Cerebellar cortex (tissue), 1 donor: ENCODE measurements at regions not wholly inside any gene's neighbourhood (a gene's known extent, or its start where the extent isn't known, plus 50 kb on each side); places are given as distances from the start of the nearest gene placed in this dataset.
"Not testable (repeated sequence)": the region's sequence is repeated elsewhere in the genome, so short reads cannot be mapped to it uniquely, and the experiment has no call there.

Experiments
- DNase-seq: peaks from one replicate; pipeline ENCODE4 v3.0.0-alpha.2; 2015; ENCODE audit warnings: low spot score

DNA sequence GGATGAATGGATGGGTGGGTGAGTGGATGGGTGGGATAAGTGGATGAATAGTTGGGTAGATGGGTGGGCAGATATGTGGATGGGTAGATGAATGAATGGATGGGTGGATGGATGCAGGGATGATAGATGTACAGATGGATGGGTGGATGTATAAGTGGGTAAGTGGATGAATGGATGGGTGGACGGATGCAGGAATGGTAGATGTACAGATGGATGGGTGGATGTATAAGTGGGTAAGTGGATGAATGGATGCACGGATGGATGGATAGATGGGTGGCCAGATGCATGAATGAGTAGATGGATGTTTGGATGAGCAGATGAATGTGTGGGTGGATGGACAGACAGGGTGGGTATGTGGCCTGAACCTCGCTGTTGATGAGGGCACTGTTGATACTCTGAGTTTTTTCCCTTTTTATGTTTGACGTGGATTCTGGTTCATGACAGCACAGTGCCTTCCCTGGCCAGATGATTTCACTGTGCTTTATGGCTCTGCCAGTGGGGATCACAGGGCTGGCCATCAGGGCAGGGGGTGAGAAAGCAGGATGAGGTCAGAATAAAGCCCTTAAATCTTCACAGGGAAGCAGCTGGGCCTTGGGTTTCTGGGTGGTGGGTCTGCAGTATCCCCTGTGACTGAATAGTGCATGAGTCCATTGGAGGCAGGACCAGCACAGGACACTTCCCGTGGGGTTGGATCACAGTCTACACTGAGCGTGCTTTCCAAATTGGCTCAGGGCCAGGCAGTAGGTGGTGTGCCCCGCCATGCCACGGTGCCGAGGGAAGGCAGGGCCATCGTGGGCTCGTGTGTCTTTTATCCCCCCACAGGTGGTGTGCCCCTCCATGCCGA, 213.2 kb downstream of the BANP start:
- not testable (repeated sequence) for DNase-seq

DNA sequence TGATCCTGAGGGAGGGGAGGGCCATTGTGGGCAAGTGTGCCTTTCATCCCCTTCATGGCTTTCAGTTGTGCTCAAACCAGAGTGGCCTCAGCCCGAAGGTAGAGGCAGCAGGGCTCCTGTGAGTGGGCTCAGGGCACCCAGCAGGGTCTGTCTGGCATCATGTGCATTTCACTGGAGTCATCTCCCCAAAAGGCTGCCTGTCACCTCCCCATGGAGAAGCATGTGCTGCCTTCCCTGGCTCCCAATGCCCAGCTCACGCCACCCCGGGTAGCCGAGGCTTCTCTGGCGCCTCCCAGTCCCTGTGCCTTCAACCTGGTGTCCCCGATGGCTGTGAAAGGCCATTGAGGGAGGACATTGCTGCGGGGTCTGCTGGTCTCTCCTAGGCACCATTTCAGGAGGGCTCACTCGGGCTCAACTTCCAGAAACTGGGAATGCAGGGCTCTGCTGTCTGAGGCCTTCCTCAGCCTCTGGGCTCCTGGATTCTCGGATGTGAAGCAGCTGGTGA, 213.9 kb downstream of the BANP start:
- not testable (repeated sequence) for DNase-seq

DNA sequence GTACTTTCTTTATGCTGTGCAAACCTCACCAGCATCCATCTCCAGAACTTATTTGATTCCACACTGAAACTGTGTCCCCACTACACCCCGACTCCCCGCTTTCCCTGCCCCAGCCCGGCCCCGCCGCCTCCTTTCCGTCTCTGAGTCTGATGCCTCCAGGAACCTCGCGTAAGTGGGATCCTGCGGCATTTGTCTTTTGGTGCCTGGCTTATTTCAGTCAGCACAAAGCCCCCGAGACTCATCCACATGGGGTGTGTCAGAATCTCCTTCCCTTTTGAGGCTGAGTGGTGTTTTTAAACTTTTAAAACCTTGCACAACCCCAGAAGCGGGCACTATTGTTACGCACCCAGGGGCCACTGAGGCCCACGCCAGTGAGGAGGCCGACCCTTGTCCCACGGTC, 214.4 kb downstream of the BANP start:
- DNase-seq = not testable (repeated sequence)

DNA sequence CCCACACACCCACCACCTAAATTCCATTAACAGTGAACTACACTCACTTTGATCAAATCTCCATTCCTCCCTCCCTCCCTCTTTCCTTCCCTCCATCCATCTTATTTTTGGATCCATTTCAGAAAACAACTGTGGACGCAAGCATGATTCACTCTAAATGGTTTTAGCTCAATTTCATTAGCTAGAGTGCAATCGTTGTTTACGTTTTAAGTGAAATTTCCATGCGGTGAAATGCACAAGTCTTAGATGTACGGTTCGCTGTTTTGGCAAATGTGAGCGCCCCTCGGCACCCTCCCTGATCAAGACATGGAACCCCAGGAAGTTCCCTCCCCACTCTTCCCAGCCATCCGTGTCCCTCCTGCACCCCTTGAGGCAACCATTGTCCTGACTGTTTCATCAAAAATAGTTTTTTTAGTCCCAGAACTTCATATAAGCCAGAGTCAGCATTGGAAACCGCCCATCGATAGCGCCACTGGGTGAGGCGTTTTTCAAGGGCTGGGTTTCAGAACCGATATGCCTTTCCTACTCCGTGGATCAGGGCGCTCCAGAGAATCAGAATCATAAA, 215.1 kb downstream of the BANP start:
- not testable (repeated sequence) for DNase-seq

DNA sequence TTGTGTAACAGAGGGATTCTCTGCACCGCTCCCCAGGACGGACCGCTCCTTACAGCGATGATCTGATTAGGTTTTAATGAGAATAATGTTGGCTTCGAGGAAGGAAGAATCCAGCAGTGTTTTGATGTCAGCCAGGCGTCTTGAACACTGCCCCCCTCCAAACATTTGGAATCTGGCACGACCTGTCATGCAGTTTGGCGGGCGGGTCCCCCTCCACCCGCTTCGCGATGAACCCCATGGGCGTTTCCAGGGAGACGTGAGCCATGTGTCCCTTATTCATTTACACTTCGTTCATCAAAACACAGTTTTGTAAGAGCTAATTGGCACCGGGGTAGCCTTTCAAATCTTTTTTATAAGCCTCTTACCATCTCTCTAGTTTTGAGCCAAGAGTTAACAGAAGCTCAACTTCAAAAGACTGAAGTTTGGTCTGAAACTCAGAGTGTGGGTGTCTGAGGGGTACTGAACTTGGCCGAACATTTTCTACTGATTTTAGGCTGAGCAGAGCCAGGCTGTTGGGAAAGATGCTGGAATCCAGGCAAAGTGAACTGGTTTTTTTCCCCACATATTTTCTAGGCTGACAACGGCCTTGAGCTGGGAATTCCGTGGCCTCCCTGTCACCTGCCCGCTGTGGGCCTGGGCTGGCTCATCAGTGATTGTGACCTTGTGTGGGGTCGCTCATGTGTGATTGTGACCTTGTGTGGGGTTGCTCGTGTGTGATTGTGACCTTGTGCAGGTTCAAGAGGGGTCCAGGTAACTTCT, 214.8 kb upstream of the ZNF469 start:
- not testable (repeated sequence) for DNase-seq

DNA sequence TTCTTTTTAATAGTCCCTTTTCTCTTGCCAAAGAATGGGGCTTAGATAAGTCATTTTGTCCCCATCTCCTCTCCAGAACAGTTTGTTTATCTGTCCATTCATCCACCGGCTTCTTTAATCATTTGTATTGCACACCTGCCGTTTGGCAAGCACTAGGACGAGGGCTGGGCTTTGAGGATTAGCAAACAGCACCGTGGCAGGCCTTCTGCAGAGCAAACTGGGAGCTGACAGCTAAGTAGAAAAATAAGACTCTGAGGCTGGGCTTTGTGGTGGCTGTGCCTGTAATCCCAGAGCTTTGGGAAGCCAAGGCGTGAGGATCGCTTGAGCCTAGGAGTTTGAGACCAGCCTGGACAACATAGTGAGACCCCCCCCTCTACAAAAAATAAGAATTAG, 214.2 kb upstream of the ZNF469 start:
- DNase-seq = not testable (repeated sequence)

DNA sequence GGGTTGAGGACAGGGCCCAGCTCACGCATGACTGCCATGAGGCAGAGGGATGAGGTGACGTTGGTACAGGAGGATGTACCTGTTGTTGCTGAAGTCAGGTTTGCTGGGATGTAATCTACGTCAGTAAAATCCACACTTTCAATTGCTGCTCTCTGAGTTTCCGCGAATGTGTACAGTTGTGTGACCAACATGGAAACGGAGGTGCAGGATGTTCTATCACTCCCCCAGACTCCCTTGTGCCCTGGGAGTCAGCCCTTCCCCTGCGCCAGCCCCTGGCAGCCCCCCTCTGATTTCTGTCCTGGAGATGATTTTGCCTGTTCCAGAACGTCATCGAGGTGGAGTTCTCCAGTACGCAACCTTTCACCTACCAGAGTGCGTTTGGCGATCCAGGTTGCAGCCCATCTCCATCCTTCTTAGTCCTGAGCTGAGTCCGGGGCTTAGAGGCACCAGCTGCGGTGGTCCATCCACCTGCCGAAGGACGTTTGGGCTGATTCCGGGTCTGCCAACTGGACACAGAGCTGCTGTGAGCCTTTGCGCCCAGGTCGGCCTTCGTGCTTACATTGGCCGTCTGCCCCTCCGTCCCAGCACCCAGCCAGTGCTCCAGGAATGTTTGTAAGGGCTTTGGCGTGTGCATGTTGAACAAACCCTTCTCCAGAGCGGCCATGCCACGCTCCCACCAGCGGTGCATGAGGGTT, 213.5 kb upstream of the ZNF469 start:
- not testable (repeated sequence) for DNase-seq

DNA sequence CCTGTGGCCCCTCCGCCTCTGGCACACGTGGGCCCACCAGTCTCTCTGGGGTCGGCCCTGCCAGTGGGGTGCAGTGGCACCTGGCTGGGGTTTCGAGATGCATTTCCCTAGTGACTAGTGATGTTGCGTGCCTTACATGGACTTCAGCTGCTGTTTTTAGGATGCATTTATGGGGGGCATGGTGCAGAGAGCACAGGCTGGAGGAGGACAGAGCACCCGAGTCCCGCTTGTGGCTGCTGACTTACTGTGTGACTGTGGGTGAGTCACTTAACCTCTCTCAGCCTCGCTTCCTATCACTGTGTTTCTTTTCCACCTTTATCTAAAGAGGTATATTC, 213.0 kb upstream of the ZNF469 start:
- DNase-seq = not testable (repeated sequence)

DNA sequence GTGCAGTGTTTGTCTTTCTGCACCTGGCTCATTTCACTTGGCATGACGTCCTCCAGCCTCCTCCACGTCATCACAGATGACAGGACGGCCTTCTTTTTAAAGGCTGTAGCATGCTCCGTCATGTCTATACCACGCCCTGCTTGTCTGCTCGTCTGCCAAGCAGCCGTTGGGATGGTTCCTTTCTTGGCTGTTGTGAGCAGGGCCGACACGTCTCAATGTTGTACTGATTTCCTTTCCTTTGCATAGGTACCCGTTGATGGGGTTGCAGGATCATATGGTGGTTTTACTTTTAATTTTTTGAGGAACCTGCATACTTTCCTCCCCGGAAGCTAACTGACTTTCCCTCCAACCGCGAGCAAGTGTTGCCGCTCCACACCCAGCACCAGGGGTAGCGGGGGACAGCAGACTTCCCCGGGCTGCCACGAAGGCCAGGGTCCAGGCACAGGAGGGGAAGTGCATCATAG, 212.2 kb upstream of the ZNF469 start:
- no peak for DNase-seq

DNA sequence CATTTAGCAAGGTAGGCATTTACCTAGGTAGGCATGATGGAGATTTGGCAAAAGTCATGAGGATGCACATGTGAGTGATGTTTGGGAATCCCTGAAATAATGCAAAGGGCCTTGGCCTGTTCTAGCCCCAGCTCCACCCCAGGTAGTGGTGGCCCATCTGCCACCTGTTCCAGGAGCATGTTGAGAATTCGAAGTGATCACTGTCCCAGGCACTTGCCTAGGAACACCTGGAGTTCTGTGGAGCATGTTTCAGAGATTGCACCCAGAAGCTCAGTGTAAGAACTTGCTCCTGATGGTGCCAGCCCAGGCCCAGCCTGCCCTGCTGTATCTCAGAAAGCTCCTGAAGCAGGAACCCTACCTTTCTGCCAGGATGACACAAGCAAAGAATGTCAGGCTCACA, 211.6 kb upstream of the ZNF469 start:
- DNase-seq = not testable (repeated sequence)

DNA sequence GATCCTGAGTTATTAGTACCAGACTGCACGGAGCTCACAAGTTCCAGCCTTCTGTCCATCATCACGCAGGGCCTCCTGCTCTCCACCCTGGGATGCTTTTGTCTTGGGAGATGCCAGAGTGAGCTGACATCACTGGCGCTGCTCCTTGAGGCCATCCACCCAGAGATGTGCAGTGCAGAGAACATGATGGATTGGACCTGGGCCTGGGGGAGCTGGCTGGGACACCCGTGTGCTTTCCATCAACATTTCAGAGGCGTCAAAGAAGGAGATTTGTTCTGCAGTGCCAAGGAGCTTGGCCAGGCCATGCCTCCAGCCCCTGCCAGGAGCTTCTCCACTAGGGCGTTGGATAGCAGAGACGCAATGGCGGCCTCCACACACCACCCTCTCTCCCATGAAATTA, 206.6 kb upstream of the ZNF469 start:
- not testable (repeated sequence) for DNase-seq

DNA sequence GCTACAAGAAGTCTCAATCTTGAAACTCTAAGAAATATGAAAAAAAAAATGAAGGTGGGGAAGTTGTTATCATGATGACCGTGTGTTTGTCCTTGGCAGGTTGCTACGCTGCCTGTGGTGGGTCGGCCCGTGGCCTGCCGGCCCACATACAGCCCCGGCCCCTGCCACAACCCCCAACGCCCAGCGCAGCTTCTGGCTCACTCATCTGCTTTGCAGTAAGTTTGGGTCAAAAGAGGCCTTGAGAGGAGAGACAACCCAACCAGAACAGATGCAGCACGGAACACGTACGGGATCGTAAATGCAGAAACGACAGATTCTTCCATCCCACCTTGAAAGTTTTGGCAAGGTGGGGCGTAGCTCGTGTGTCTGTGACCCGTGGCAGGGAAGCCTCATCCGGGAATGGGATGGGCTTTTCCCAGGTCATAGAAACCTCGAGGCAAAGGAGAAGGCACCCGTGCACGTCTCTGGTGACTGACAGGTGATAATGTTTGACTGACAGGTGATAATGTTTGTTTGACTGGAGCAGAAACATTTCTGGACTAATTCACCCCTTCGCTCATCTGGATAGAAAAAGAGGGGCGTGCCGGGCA, 206.1 kb upstream of the ZNF469 start:
- DNase-seq = not testable (repeated sequence)

DNA sequence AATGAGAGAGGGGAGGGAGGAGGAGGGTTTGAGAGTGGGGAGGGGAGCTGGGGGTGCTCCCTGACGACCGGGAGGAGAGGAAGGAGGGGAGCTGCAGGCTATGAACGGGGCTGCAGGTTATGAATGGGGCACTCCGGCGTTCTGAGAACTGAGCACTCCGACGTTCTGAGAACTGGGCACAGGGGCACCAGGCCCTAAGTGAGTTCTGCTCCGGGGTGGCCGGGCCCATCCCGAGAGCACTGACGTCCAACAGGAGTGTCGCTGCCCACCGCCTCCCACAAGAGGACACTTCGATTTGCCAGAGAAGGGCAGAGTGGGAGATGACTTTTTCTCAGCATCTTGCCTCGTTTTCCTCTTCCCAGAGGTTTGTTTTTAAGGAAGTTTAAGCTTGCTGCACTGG, 204.5 kb upstream of the ZNF469 start:
- DNase-seq = not testable (repeated sequence)

DNA sequence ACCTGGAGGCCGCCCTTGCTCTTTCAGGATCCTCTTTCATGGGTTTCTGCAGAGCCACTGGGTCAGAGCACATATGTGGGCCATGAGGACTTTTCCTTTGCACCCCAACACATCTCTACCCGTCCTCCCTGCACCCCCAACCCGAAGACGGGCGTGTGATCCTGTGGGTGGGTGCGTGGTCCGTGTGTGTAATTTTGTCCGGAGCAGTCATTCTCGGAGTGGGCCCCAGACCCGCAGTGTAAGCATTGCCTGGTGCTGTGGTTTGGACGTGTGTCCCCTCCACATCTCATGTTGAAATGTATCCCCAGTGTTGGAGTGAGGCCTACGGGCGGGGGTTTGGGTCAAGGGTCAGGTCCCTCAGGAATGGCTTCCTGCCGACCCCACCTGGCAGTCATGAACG, 203.9 kb upstream of the ZNF469 start:
- not testable (repeated sequence) for DNase-seq

DNA sequence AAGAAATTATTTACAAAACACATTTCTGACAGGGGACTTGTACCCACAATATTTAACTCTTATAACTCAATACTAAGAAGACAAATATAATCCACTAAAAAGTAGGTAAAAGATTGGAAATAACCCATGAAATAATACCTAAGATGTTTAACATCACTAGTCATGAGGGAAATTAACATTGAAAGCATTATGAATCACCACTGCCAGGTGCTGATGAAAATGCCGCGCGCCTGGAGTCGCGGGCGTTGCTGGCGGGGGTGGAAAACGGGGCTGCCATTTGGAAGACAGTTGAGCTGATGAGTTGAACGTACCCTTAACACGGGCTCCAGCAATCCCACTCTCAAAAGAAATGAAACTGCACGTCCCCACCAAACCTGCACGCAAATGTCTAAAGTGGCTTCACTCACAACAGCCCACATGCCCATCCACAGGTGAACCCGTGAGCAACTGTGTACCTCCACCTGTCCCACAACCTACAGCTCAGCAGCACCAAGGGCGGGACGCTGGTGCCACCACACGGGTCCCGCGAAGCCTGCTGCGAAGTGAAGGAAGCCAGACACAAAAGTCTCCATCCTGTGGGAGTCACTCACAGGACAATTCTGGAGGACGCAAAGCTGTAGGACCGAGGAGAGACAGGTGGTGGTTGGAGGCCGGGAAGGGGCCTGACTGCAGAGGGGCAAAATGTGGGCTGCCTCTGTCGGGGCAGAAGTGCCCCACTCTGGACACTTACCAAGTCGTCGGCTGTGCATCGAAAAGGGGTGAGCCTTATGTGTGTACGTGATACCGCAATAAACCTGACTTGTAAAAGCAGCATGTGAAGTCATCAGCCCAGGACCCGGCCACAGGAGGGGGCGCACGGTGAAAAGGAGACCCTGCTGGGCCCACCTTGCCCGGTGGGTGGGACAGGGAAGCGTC, 199.5 kb upstream of the ZNF469 start:
- not testable (repeated sequence) for DNase-seq

DNA sequence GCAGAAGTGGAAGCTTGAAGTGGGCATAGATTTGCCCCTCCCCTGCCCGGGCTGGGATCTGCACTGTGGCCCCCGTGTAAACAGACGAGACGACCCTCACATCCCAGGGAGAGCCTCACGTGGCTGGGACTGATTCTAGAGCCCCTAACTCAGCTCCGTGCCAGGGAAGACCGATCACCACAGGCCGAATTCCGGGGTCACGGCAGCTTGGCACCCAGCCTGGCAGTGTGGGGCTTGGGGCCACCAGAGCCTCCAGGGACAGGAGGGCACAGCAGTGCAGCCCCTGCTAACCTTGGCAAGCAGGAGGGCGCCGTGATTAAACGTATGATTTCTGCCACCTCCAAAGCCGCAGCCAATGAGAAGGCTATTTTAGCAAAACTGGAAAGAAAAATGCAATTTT, 198.7 kb upstream of the ZNF469 start:
- not testable (repeated sequence) for DNase-seq

DNA sequence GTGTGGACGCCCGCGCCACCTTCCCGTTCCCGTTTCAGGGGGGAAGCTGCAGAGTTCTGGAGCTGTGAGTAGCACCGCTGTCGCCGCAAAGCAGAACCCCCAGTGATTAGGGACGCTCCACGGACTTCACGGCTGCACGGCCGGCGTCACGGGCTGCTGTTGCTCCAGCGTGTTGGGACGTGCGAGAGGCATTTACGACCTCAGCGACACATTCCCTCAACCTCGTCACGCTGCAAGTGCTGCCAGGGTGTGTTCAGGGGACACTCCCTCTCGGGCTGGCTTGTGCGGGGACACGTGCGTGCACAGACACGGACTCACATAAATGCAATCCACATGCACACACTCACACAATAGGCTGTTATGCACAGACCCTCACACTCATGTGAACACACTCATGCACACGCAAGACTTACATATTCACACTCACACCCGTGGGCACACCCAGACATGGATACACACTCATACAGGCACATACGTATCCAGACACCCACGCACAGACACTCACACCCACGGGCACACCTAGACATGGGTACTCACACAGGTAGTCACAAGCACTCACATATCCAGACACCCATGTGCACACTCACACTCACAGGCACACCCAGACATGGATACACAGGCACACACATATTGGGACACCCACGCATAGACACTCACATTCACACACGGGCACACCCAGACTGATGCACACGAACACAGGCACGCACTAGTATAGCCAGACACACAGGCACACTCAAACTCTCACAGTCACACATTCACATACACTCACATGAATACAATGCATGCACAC, 198.0 kb upstream of the ZNF469 start:
- not testable (repeated sequence) for DNase-seq

DNA sequence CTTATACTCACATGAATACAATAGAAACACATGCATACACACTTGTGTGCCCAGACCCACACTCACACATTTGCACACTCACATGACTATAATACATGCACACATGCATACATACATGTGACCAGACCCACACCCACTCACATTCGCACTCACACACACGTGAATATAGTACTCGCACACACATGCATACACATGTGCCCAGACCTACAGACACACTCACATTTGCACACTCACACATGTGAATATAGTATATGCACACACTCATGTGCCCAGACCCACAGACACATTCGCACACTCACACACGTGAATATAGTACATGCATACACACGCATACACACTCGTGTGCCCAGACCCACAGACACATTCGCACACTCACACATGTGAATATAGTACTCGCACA, 197.4 kb upstream of the ZNF469 start:
- not testable (repeated sequence) for DNase-seq
